OCI-LY3 (cell line): ENCODE measurements at regions not wholly inside any gene's neighbourhood (a gene's known extent, or its start where the extent isn't known, plus 50 kb on each side); places are given as distances from the start of the nearest gene placed in this dataset.

Experiments
- H2AFZ ChIP-seq: fragments of 200-600, 300-600 bp; shearing (Covaris generic); 2 replicates; pipeline ENCODE4 v1.6.0; 2014; ENCODE audit warnings: antibody characterized with exemption, low read depth, low read length
- H3K27ac ChIP-seq: fragments of 200-600, 300-600 bp; sonication (generic); 2 replicates; pipeline ENCODE4 v1.5.1; 2014; ENCODE audit warnings: mild to moderate bottlenecking, low read length, moderate library complexity, mixed read lengths
- H3K27me3 ChIP-seq: fragments of 200-600, 300-600 bp; sonication (generic); 2 replicates; pipeline ENCODE4 v1.6.1; 2014; ENCODE audit warnings: low read depth, low read length, mixed read lengths
- H3K36me3 ChIP-seq: fragments of 200-600, 300-600 bp; sonication (generic); replicated peaks from 2 replicates; pipeline ENCODE3; 2014; ENCODE audit warnings: low read depth, low read length, mixed read lengths
- H3K4me1 ChIP-seq: fragments of 300-600, 200-600 bp; sonication (generic); 2 replicates; pipeline ENCODE4 v1.6.1; 2014; ENCODE audit warnings: low read length, mixed read lengths
- H3K4me2 ChIP-seq: fragments of 200-600, 300-600 bp; sonication (generic); 2 replicates; pipeline ENCODE4 v1.6.1; 2014; ENCODE audit warnings: low read length, mixed read lengths
- H3K4me3 ChIP-seq: fragments of 300-600, 200-600 bp; sonication (generic); 2 replicates; pipeline ENCODE4 v1.5.1; 2014; ENCODE audit warnings: antibody characterized with exemption, mild to moderate bottlenecking, low read length, moderate library complexity
- H3K79me2 ChIP-seq: fragments of 300-600, 200-600 bp; shearing (Covaris generic); 2 replicates; pipeline ENCODE4 v1.6.1; 2014; ENCODE audit warnings: mild to moderate bottlenecking, low read length, mixed read lengths
- H3K9ac ChIP-seq: fragments of 300-600, 200-600 bp; shearing (Covaris generic); 2 replicates; pipeline ENCODE4 v1.6.0; 2014; ENCODE audit warnings: mild to moderate bottlenecking, low read length, moderate library complexity
- H3K9me3 ChIP-seq: fragments of 200-600, 300-600 bp; shearing (Covaris generic); 2 replicates; pipeline ENCODE4 v1.6.1; 2014; ENCODE audit warnings: low read length, mixed read lengths; ENCODE audit not compliant: insufficient read depth
- H4K20me1 ChIP-seq: fragments of 200-600, 300-600 bp; sonication (generic); 2 replicates; pipeline ENCODE4 v1.6.1; 2016; ENCODE audit warnings: low read length, mixed read lengths; ENCODE audit not compliant: insufficient read depth
- EZH2phosphoT487 ChIP-seq: fragments of 200-600 bp; shearing (Covaris generic); IDR thresholded peaks from 2 replicates; pipeline ENCODE4 v1.6.1; 2018; ENCODE audit warnings: antibody characterized with exemption, mixed run types, low read depth
- TF ChIP-seq, protein P1 (sequence below): fragments of 200-600, 300-600 bp; sonication (generic); IDR thresholded peaks from 2 replicates; pipeline ENCODE4 v1.5.1; 2014; ENCODE audit warnings: antibody characterized with exemption, low read length, low read depth

DNA sequence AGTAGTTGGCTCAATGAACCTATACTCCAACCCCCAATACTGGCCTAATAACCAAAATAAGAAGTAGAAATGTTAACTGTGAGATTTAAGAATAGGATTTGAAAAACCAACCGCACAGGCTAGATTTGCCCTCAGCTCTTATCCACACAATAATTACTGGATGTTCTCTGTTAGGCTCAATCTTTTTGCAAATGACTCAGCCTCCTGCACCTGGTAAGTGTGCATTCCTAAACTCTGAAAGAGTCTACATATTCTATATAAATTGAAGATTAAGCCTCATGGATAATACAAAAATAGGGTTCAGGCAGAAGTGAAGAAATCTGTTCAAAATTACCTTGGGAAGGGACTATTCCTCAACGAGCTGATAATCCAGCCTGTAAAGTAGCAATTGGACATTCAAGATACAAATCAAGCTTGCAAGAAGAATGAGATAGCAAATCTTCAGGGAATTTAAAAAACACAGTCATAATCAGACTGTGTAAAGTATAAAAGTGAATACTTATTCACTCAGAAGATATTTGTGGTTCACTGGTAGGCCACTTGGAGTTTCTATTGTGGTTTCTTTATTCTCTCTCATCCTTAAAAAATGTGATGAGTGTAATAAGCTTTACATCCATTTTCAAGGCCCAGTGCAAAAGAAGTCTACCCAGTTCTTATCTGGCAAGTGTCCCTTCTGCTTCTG is 931.9 kb upstream of the SOX9 start:
- H3K36me3 ChIP-seq, result no peaks in the 10 kb centered on the region
- no peaks in the 10 kb centered on the region for H3K79me2 ChIP-seq
- H3K27ac ChIP-seq, result no peak overlapping the region
- H3K4me1 ChIP-seq, result no peaks in the 10 kb centered on the region
- H3K4me2 ChIP-seq, result no peak overlapping the region
- no peaks in the 10 kb centered on the region for H3K9me3 ChIP-seq
- H4K20me1 ChIP-seq, result no peaks in the 10 kb centered on the region
- no peak for TF ChIP-seq EZH2phosphoT487
- TF ChIP-seq, protein P1, sequence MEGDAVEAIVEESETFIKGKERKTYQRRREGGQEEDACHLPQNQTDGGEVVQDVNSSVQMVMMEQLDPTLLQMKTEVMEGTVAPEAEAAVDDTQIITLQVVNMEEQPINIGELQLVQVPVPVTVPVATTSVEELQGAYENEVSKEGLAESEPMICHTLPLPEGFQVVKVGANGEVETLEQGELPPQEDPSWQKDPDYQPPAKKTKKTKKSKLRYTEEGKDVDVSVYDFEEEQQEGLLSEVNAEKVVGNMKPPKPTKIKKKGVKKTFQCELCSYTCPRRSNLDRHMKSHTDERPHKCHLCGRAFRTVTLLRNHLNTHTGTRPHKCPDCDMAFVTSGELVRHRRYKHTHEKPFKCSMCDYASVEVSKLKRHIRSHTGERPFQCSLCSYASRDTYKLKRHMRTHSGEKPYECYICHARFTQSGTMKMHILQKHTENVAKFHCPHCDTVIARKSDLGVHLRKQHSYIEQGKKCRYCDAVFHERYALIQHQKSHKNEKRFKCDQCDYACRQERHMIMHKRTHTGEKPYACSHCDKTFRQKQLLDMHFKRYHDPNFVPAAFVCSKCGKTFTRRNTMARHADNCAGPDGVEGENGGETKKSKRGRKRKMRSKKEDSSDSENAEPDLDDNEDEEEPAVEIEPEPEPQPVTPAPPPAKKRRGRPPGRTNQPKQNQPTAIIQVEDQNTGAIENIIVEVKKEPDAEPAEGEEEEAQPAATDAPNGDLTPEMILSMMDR, result no peak
- H3K4me3 ChIP-seq, result no peak overlapping the region
- no peak overlapping the region for H2AFZ ChIP-seq
- no peak overlapping the region for H3K9ac ChIP-seq
- no peaks in the 10 kb centered on the region for H3K27me3 ChIP-seq

DNA sequence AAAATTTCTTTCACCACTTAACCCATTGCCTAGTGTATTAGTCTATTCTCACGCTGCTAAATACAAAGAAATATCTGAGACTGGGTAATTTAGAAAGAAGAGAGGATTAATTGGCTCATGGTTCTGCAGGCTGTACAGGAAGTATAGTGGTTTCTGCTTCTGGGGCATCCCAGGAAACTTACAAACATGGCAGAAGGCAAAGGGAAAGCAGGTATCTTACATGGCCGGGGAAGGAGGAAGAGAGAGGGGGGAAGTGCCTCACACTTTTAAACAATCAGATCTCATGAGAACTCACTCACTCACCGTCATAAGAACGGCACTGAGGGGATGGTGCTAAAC is 931.4 kb upstream of the SOX9 start:
- Histone ChIP-seq H2AFZ (no peak overlapping the region), H3K9ac (no peak overlapping the region), H3K27me3 (no peaks in the 10 kb centered on the region), H3K36me3 (no peaks in the 10 kb centered on the region), H3K4me1 (no peaks in the 10 kb centered on the region), H3K79me2 (no peaks in the 10 kb centered on the region), H3K4me2 (no peak overlapping the region), H3K4me3 (no peak overlapping the region), H3K27ac (no peak overlapping the region), H4K20me1 (no peaks in the 10 kb centered on the region), H3K9me3 (no peaks in the 10 kb centered on the region)
- TF ChIP-seq, protein P1, result no peak
- TF ChIP-seq EZH2phosphoT487, result no peak

DNA sequence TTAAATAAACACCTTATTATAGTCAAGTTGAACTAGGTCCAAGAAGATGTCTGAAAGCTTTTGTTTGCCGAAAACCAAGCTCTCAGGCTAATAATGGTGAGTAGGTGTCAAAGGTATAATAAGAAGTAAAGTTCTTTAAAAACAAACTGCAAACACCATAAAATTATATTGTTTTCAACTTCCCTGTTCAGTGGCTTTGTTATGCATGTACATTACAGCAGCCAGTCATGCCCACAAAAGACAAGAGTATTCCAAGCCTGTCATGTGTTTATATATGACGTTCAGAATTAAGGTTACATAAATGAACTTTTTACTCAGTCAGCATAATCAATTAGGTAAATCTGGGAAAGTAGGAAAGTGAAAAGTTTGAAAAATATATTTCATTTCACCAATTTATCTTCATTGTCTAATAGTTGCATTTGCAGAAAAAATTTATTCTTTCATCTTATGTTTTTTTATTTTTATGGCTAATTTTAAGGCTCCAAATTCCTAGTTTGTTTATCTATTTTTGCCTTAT is 928.7 kb upstream of the SOX9 start:
- Histone ChIP-seq H3K79me2 (no peaks in the 10 kb centered on the region), H3K27me3 (no peaks in the 10 kb centered on the region)

DNA sequence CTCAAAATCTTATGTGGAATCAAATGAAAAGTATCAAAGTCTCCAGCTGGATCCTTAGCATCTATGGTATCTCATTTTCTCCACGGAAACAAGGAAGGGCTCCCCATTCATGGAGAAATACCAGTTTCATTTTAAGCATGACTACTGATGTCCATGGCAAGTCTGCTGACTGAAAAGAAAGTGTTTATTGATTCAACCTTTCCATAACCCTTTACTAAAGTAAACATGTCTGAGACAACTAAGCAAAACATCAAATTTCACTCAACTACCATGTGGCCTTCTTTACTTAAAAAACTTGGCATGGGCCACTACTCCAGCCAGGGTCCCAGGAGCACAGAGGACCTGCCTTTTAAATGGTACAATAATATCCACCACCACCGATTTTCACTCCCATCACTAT is 928.0 kb upstream of the SOX9 start:
- Histone ChIP-seq H3K36me3 (no peaks in the 10 kb centered on the region), H3K4me2 (no peak overlapping the region), H3K9ac (no peak overlapping the region), H3K9me3 (no peaks in the 10 kb centered on the region), H3K4me1 (no peaks in the 10 kb centered on the region), H3K4me3 (no peak overlapping the region), H3K27me3 (no peaks in the 10 kb centered on the region), H2AFZ (no peak overlapping the region), H4K20me1 (no peaks in the 10 kb centered on the region), H3K79me2 (no peaks in the 10 kb centered on the region), H3K27ac (no peak overlapping the region)
- TF ChIP-seq EZH2phosphoT487, result no peak
- TF ChIP-seq, protein P1, result no peak

More for the DNA sequence above, 928.7 kb upstream of the SOX9 start:
- Histone ChIP-seq H3K27ac (no peak overlapping the region), H3K4me2 (no peak overlapping the region), H3K4me3 (no peak overlapping the region), H2AFZ (no peak overlapping the region), H3K36me3 (no peaks in the 10 kb centered on the region), H3K9ac (no peak overlapping the region), H3K9me3 (no peaks in the 10 kb centered on the region), H3K4me1 (no peaks in the 10 kb centered on the region), H4K20me1 (no peaks in the 10 kb centered on the region)
- TF ChIP-seq, protein P1, result no peak
- no peak for TF ChIP-seq EZH2phosphoT487
